GM13977 (cell line): ENCODE measurements at regions not wholly inside any gene's neighbourhood (a gene's known extent, or its start where the extent isn't known, plus 50 kb on each side); places are given as distances from the start of the nearest gene placed in this dataset.

Experiments
- DNase-seq: peaks from one replicate; pipeline ENCODE4 v3.0.0; 2012; ENCODE audit warnings: low spot score
- CTCF ChIP-seq: IDR thresholded peaks from 2 replicates; pipeline ENCODE4 v1.5.1; 2012; ENCODE audit warnings: mild to moderate bottlenecking, control low read depth; ENCODE audit not compliant: insufficient read depth; ENCODE audit errors: extremely low read depth, missing control alignments
- in situ Hi-C: fragments of 300-500 bp; cut with MboI; formaldehyde crosslinking; loops from one replicate; pipeline ENCODE4 v1.12.0; 2022; ENCODE audit warnings: low sequenced_read_pairs, low pct_unique_long_range_greater_than_20kb, mixed read lengths, inconsistent platforms; ENCODE audit not compliant: unreplicated experiment

GRCh38 chr9:88784960-88785359 lies 206.3 kb upstream of the S1PR3 start:
- TF ChIP-seq CTCF = no peak
- in situ Hi-C loops = no loop called here
- DNase-seq = no peak

GRCh38 chr9:88786291-88787079 lies 204.8 kb upstream of the S1PR3 start:
- TF ChIP-seq CTCF = no peak
- in situ Hi-C loops = no loop called here
- no peak for DNase-seq

DNA sequence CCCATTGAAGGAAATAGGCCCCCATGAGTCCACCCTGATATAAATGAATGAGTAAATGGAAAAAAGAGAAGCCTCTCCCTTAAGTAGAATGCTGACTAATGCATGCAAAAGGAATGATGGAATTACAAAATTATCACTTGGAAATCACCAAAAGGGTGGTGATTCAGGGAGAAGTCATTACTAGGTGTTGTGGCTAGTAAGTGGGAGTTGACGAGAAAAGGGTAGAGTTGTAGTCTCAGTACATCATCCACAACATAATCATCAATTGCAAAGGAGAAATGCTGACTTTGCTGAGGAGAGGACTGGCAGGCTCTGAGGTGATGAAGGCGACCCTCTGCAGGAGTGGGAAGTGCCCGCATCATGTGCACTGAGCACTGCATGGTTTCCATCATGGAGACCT lies 201.5 kb upstream of the S1PR3 start:
- TF ChIP-seq CTCF = no peak
- in situ Hi-C loops = no loop called here
- no peak for DNase-seq

DNA sequence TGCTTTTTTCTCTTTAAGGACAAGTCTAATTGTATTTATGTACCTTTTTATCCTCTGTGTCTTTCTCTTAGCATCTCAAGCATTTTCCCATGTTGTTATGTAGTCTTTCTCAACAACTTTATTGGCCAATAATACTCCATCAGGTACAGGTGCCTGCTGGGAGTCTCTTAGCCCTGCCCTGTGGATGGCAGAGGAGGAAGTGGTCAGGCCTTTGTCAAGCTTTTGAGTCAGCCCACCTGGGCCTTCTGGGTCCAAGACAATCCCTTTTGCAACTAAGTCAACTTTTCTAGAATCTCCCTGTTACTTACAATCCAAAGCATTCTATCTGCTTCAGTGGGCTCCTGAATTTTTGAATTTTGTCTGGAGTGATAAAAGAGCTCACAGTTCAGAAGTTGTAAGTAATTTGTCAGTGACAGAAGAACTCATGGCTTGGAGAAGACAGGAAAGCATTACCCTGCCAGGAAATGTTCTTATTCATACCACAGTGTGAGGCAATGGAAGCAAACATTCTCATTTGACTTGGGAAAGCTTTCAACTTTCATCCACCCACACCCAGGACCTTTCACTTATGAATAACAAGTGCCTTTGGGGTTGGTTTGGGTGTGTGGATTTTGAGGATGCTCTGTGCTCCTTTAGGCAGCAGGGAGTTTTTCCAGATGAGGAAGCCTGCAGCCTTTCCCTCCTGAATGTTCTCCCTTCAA lies 200.0 kb upstream of the S1PR3 start:
- DNase-seq = no peak
- in situ Hi-C loops = no loop called here
- no peak for TF ChIP-seq CTCF

GRCh38 chr9:88792502-88792901 lies 198.8 kb upstream of the S1PR3 start:
- DNase-seq = no peak
- no peak for TF ChIP-seq CTCF
- in situ Hi-C loops = no loop called here

DNA sequence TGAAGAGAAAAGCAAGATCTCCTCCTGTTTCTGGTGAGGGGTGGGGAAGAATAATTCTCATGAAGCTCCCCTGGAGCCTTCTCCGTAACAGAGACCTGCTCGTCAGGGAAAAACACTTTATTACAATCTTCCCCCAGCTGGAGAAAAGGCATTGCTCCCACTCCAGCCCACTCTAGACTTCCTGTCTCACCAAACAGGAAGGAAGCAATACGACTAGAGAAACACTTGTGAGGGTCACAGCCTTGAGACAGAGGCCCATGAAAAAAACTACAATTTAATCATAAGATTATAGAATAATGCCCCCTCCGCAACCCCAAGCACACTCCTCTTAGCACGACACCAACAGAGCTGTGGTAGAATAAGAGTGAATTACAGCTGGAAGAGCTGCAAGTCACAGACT lies 197.2 kb upstream of the S1PR3 start:
- in situ Hi-C loops = no loop called here
- no peak for DNase-seq
- TF ChIP-seq CTCF = no peak
